ENCODE measurements at regions not wholly inside any gene's neighbourhood (a gene's known extent, or its start where the extent isn't known, plus 50 kb on each side); places are given as distances from the start of the nearest gene placed in this dataset.
"Not testable (repeated sequence)": the region's sequence is repeated elsewhere in the genome, so short reads cannot be mapped to it uniquely, and the experiment has no call there.

- no peak for DNase-seq (ENCODE audit: low read depth)
Measured at GRCh38 chr11:87970762-87971161, 204.5 kb downstream of the RAB38 start.

GRCh38 chr11:87967459-87967858, 207.8 kb downstream of the RAB38 start:
- no peak for DNase-seq (ENCODE audit: low read depth)

GRCh38 chr11:87966694-87967093, 208.5 kb downstream of the RAB38 start:
- DNase-seq (ENCODE audit: low read depth) = no peak

GRCh38 chr11:87966216-87966615, 209.0 kb downstream of the RAB38 start:
- no peak for DNase-seq (ENCODE audit: low read depth)

- no peak for DNase-seq (ENCODE audit: low read depth)
Measured at GRCh38 chr11:87961606-87962005, 213.6 kb downstream of the RAB38 start.

- DNase-seq (ENCODE audit: low read depth) = no peak
Measured at GRCh38 chr11:87957961-87958360, 217.3 kb downstream of the RAB38 start.

- no peak for DNase-seq (ENCODE audit: low read depth)
Measured at GRCh38 chr11:87954476-87954875, 220.8 kb downstream of the RAB38 start.

- DNase-seq (ENCODE audit: low read depth) = no peak
Measured at GRCh38 chr11:87942786-87943185, 232.5 kb downstream of the RAB38 start.

GRCh38 chr11:87934182-87934581, 241.1 kb downstream of the RAB38 start:
- DNase-seq (ENCODE audit: low read depth) = no peak

- DNase-seq (ENCODE audit: low read depth) = peak; percentile 38
Measured at GRCh38 chr11:87926250-87926970, 248.8 kb downstream of the RAB38 start.

- no peak for DNase-seq (ENCODE audit: low read depth)
Measured at GRCh38 chr11:87924125-87924524, 251.1 kb downstream of the RAB38 start.

- no peak for DNase-seq (ENCODE audit: low read depth)
Measured at GRCh38 chr11:87917111-87917510, 258.1 kb downstream of the RAB38 start.

- no peak for DNase-seq (ENCODE audit: low read depth)
Measured at GRCh38 chr11:87909178-87909577, 266.1 kb downstream of the RAB38 start.

GRCh38 chr11:87908086-87908485, 267.2 kb downstream of the RAB38 start:
- DNase-seq (ENCODE audit: low read depth) = no peak

GRCh38 chr11:87903345-87903744, 271.9 kb downstream of the RAB38 start:
- DNase-seq (ENCODE audit: low read depth) = no peak

GRCh38 chr11:87901341-87901740, 273.9 kb downstream of the RAB38 start:
- DNase-seq (ENCODE audit: low read depth) = no peak

GRCh38 chr11:87897921-87898320, 277.3 kb downstream of the RAB38 start:
- no peak for DNase-seq (ENCODE audit: low read depth)

- DNase-seq (ENCODE audit: low read depth) = no peak
Measured at GRCh38 chr11:87897071-87897470, 278.2 kb downstream of the RAB38 start.

GRCh38 chr11:87894961-87895360, 280.3 kb downstream of the RAB38 start:
- DNase-seq (ENCODE audit: low read depth) = no peak

GRCh38 chr11:87892291-87892690, 283.0 kb downstream of the RAB38 start:
- no peak for DNase-seq (ENCODE audit: low read depth)

GRCh38 chr11:87889126-87889525, 286.1 kb downstream of the RAB38 start:
- DNase-seq (ENCODE audit: low read depth) = no peak

GRCh38 chr11:87885084-87885483, 290.2 kb downstream of the RAB38 start:
- DNase-seq (ENCODE audit: low read depth) = not testable (repeated sequence)

- peak; percentile 12 for DNase-seq (ENCODE audit: low read depth)
Measured at GRCh38 chr11:87879118-87879517, 296.1 kb downstream of the RAB38 start.

- peak; percentile 31 for DNase-seq (ENCODE audit: low read depth)
Measured at GRCh38 chr11:87878373-87878825, 296.8 kb downstream of the RAB38 start.

All from stromal cell of bone marrow (primary cell).